Left ventricle myocardium inferior (tissue), 1 donor: ENCODE measurements at regions not wholly inside any gene's neighbourhood (a gene's known extent, or its start where the extent isn't known, plus 50 kb on each side); places are given as distances from the start of the nearest gene placed in this dataset.

Experiments
- DNase-seq: peaks from one replicate; pipeline ENCODE4 v3.0.0-alpha.2; 2020
- H3K27ac ChIP-seq: fragments of 200-600 bp; replicated peaks from 2 replicates; pipeline ENCODE4 v1.8.0; 2021
- H3K27me3 ChIP-seq: fragments of 200-600 bp; 2 replicates; pipeline ENCODE4 v1.8.0; 2021; ENCODE audit warnings: low read depth
- H3K36me3 ChIP-seq: fragments of 200-600 bp; 2 replicates; pipeline ENCODE4 v1.8.0; 2021
- H3K4me1 ChIP-seq: fragments of 200-600 bp; 2 replicates; pipeline ENCODE4 v1.8.0; 2021
- H3K4me3 ChIP-seq: fragments of 200-600 bp; 2 replicates; pipeline ENCODE4 v1.8.0; 2021; ENCODE audit warnings: mild to moderate bottlenecking, moderate library complexity
- H3K9me3 ChIP-seq: fragments of 200-600 bp; replicated peaks from 2 replicates; pipeline ENCODE4 v1.8.0; 2021
- intact Hi-C: fragments of 100-400 bp; cut with micrococcal nuclease; formaldehyde crosslinking; loops from one replicate; pipeline ENCODE4 v1.11.0; 2022
- TF ChIP-seq, protein P1 (sequence below): fragments of 200-600 bp; IDR thresholded peaks from 2 replicates; pipeline ENCODE4 v1.8.0; 2021; ENCODE audit warnings: antibody characterized with exemption, mild to moderate bottlenecking, borderline replicate concordance
- donor health status: DM: no; HTN: yes; CAD: no; lungs with severe emphysema.

DNA sequence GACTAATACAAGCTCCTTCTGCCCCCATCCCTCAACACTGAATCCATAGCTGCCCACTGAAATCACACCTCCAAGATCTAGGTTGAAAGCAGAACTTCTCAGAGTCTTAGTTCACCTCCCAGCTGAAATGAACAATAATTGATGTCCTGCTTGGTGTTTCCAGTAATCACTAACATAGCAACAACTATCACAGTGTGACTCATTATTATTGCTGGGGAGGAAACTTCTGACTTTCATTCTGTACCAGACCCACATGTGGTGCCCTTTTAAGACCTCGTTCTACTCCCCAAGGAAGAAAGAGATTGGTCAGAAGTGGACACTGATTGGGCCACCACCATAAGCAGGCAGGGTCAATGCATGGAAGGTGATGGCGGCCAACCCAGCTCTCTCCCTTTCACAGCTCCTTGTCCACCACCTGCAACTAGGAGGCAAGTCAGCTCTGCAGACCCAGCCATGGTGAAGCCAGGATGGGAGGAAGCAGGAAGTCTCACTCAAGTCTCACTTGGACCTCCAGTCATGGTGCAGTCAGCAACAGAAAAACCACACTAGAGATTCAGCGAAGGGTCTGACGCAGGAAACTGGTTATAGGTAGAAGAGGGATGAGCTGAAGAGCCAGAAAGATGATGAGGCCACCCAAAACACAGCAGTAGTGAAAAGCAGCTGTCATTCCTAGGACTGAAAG is 720.2 kb downstream of the PTPRU start:
- intact Hi-C loops, result no loop called here
- H3K27me3 ChIP-seq, result peaks cover 55% of the 10 kb centered on the region
- no peak for DNase-seq

DNA sequence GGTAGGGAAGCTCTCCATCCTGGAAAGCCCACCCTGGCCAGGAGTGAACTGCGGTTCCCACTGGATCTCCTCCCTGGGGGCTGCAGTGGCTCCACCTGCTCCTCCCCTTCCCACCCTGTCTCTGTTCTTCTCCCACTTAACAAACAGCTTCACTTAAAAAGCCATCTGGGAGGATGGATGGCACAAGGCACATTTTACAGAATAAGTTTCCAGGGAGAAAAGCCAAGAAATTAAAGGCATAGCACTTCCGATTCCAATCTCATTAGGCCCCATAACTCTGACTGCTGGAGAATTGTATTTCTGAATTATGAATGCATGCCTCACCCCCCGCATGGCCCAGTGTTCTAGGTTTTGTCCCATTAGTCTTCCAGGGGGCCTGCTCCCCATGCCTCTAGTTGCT is 718.3 kb downstream of the PTPRU start:
- no peak overlapping the region for H3K4me3 ChIP-seq
- H3K9me3 ChIP-seq, result no peaks in the 10 kb centered on the region
- DNase-seq, result no peak
- intact Hi-C loops, result no loop called here
- no peaks in the 10 kb centered on the region for H3K4me1 ChIP-seq
- H3K27me3 ChIP-seq, result peaks cover 44% of the 10 kb centered on the region
- TF ChIP-seq, protein P1, sequence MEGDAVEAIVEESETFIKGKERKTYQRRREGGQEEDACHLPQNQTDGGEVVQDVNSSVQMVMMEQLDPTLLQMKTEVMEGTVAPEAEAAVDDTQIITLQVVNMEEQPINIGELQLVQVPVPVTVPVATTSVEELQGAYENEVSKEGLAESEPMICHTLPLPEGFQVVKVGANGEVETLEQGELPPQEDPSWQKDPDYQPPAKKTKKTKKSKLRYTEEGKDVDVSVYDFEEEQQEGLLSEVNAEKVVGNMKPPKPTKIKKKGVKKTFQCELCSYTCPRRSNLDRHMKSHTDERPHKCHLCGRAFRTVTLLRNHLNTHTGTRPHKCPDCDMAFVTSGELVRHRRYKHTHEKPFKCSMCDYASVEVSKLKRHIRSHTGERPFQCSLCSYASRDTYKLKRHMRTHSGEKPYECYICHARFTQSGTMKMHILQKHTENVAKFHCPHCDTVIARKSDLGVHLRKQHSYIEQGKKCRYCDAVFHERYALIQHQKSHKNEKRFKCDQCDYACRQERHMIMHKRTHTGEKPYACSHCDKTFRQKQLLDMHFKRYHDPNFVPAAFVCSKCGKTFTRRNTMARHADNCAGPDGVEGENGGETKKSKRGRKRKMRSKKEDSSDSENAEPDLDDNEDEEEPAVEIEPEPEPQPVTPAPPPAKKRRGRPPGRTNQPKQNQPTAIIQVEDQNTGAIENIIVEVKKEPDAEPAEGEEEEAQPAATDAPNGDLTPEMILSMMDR, result no peak
- no peaks in the 10 kb centered on the region for H3K36me3 ChIP-seq
- no peak overlapping the region for H3K27ac ChIP-seq

More for the DNA sequence above, 720.2 kb downstream of the PTPRU start:
- H3K4me3 ChIP-seq, result no peak overlapping the region
- H3K36me3 ChIP-seq, result no peaks in the 10 kb centered on the region
- no peaks in the 10 kb centered on the region for H3K4me1 ChIP-seq
- TF ChIP-seq, protein P1, result no peak
- no peaks in the 10 kb centered on the region for H3K9me3 ChIP-seq
- no peak overlapping the region for H3K27ac ChIP-seq

DNA sequence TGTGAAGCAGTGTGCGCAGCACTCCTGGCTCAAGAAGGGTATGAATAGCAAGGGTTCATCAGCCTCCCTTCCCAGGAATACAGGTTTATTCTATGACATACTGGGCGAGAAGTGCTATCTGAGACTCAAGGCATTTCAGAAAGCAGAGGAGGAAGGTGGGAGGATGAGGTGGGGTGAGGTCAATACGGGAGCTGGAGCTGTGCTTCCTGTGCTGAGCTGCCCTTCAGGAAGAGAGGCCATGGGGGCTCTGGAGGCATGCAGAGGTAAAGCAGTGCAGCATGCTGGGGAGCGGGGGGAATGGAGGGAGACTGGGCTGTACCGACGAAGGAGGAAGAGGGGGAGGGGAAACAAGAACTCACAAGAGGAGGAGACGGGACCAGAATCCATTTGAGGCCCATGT is 717.6 kb downstream of the PTPRU start:
- TF ChIP-seq, protein P1, result no peak
- H3K36me3 ChIP-seq, result no peaks in the 10 kb centered on the region
- intact Hi-C loops, result no loop called here
- H3K4me1 ChIP-seq, result no peaks in the 10 kb centered on the region
- H3K27me3 ChIP-seq, result peaks cover 44% of the 10 kb centered on the region
- no peaks in the 10 kb centered on the region for H3K9me3 ChIP-seq
- H3K27ac ChIP-seq, result no peak overlapping the region
- no peak for DNase-seq
- H3K4me3 ChIP-seq, result no peak overlapping the region

DNA sequence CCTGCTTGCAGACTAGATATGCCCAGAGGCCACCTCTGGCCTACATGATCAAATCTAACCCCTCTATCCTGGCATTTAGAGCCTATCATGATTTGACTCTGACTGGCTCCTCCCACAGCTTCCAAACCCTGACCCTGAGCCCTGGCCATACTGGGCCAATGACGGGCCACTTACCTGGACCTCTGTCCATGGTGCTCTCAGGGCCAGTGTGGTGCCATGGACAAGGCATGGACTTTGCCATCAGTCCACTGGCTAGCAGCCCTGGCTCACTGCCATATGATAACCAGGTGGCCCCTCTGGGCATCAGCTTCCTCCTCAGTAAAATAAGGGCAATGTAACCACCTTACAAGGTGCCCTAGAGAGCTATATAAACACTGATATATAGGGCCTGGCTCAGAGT is 713.4 kb downstream of the PTPRU start:
- no peak for DNase-seq
- H3K4me3 ChIP-seq, result no peak overlapping the region
- TF ChIP-seq, protein P1, result no peak
- no peaks in the 10 kb centered on the region for H3K9me3 ChIP-seq
- intact Hi-C loops, result no loop called here
- H3K27me3 ChIP-seq, result peaks cover 77% of the 10 kb centered on the region
- H3K4me1 ChIP-seq, result no peaks in the 10 kb centered on the region
- no peaks in the 10 kb centered on the region for H3K36me3 ChIP-seq
- H3K27ac ChIP-seq, result no peak overlapping the region

DNA sequence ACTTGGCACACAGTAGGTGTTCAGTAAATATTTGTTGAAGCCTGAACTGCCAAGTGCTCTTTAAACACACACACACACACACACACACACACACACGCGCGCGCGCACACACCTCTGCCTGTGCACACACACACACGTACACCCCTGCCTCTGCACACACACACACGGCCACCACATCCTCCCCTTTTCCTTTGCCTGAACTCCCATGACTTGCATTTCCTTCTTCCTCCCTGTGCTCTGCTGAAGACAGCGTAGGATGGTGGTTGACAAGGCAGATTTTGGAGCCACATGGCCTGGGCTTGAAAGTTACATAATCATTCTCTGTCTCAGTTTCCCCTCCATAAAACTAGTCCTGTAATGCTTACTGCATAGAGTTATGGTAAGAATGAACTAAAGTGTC is 712.3 kb downstream of the PTPRU start:
- Histone ChIP-seq H3K27me3 (peaks cover 77% of the 10 kb centered on the region), H3K27ac (no peak overlapping the region), H3K4me3 (no peak overlapping the region), H3K4me1 (no peaks in the 10 kb centered on the region), H3K36me3 (no peaks in the 10 kb centered on the region), H3K9me3 (no peaks in the 10 kb centered on the region)
- intact Hi-C loops, result no loop called here
- DNase-seq, result no peak
- TF ChIP-seq, protein P1, result no peak
